ENCODE measurements at regions not wholly inside any gene's neighbourhood (a gene's known extent, or its start where the extent isn't known, plus 50 kb on each side); places are given as distances from the start of the nearest gene placed in this dataset.
"Not testable (repeated sequence)": the region's sequence is repeated elsewhere in the genome, so short reads cannot be mapped to it uniquely, and the experiment has no call there.

GRCh38 chrX:96474741-96475125 is 209.9 kb upstream of the DIAPH2 start:
- Histone ChIP-seq H3K27me3 (no peaks in the 10 kb centered on the region), H3K27ac (no peak overlapping the region), H3K4me1 (no peaks in the 10 kb centered on the region), H3K4me3 (no peak overlapping the region), H3K36me3 (no peaks in the 10 kb centered on the region), H3K9me3 (no peaks in the 10 kb centered on the region)
- no peak for TF ChIP-seq CTCF (IDR thresholded peaks at IDR 0.05)
- DNase-seq, result no peak
- intact Hi-C loops (cut with DNase I; ENCODE audit: low total_unique reads), result no loop called here

- DNase-seq, result no peak
- intact Hi-C loops (cut with DNase I; ENCODE audit: low total_unique reads), result no loop called here
- no peak overlapping the region for H3K4me3 ChIP-seq
- H3K4me1 ChIP-seq, result no peaks in the 10 kb centered on the region
- H3K27ac ChIP-seq, result no peak overlapping the region
- no peaks in the 10 kb centered on the region for H3K9me3 ChIP-seq
- no peak for TF ChIP-seq CTCF (IDR thresholded peaks at IDR 0.05)
- H3K27me3 ChIP-seq, result no peaks in the 10 kb centered on the region
- H3K36me3 ChIP-seq, result no peaks in the 10 kb centered on the region
These were observed 204.6 kb upstream of the DIAPH2 start for GRCh38 chrX:96480081-96480480.

- DNase-seq, result no peak
- H3K4me3 ChIP-seq, result no peak overlapping the region
- intact Hi-C loops (cut with DNase I; ENCODE audit: low total_unique reads), result no loop called here
- H3K36me3 ChIP-seq, result no peaks in the 10 kb centered on the region
- no peaks in the 10 kb centered on the region for H3K4me1 ChIP-seq
- no peaks in the 10 kb centered on the region for H3K9me3 ChIP-seq
- H3K27me3 ChIP-seq, result no peaks in the 10 kb centered on the region
- no peak overlapping the region for H3K27ac ChIP-seq
- TF ChIP-seq CTCF (IDR thresholded peaks at IDR 0.05), result no peak
These were observed 202.8 kb upstream of the DIAPH2 start for GRCh38 chrX:96481831-96482230.

- Histone ChIP-seq H3K27me3 (no peaks in the 10 kb centered on the region), H3K4me3 (no peak overlapping the region), H3K9me3 (no peaks in the 10 kb centered on the region), H3K4me1 (no peaks in the 10 kb centered on the region), H3K27ac (no peak overlapping the region), H3K36me3 (no peaks in the 10 kb centered on the region)
- no peak for DNase-seq
- intact Hi-C loops (cut with DNase I; ENCODE audit: low total_unique reads), result no loop called here
- no peak for TF ChIP-seq CTCF (IDR thresholded peaks at IDR 0.05)
These were observed 200.9 kb upstream of the DIAPH2 start for GRCh38 chrX:96483647-96484160.

- H3K4me1 ChIP-seq; H3K27me3 ChIP-seq; DNase-seq; intact Hi-C loops (cut with DNase I; ENCODE audit: low total_unique reads); H3K4me3 ChIP-seq; H3K9me3 ChIP-seq; H3K27ac ChIP-seq; H3K36me3 ChIP-seq: not testable (repeated sequence)
These were observed 198.0 kb upstream of the DIAPH2 start for GRCh38 chrX:96486687-96487086.

GRCh38 chrX:96502507-96502906 is 182.1 kb upstream of the DIAPH2 start:
- intact Hi-C loops (cut with DNase I; ENCODE audit: low total_unique reads), result no loop called here

GRCh38 chrX:96529386-96529785 is 155.3 kb upstream of the DIAPH2 start:
- H3K9me3 ChIP-seq; intact Hi-C loops (cut with DNase I; ENCODE audit: low total_unique reads); DNase-seq; H3K27ac ChIP-seq; H3K4me1 ChIP-seq; H3K27me3 ChIP-seq; H3K36me3 ChIP-seq; H3K4me3 ChIP-seq: not testable (repeated sequence)

More at GRCh38 chrX:96502507-96502906, 182.1 kb upstream of the DIAPH2 start:
- no peaks in the 10 kb centered on the region for H3K36me3 ChIP-seq
- H3K4me3 ChIP-seq, result no peak overlapping the region
- peaks cover 0 to 4% (median 0%) of the 10 kb centered on the region in 3 donors for H3K9me3 ChIP-seq
- DNase-seq, result no peak
- H3K4me1 ChIP-seq, result peaks cover 0 to 9% (median 0%) of the 10 kb centered on the region in 4 donors
- no peak for TF ChIP-seq CTCF (IDR thresholded peaks at IDR 0.05)
- no peak overlapping the region for H3K27ac ChIP-seq
- no peaks in the 10 kb centered on the region for H3K27me3 ChIP-seq

All from tibial artery (tissue), 4 donors.